Neural progenitor cell (in vitro differentiated cells): ENCODE measurements at regions not wholly inside any gene's neighbourhood (a gene's known extent, or its start where the extent isn't known, plus 50 kb on each side); places are given as distances from the start of the nearest gene placed in this dataset.

Experiments used
- DNase-seq: peaks from one replicate; pipeline ENCODE4 v3.0.0-alpha.2; 2016; ENCODE audit warnings: low spot score
- H2AFZ ChIP-seq: fragments of 200-600 bp; sonication (generic); replicated peaks from 2 replicates; pipeline ENCODE4 v1.6.1; 2016; ENCODE audit warnings: antibody characterized with exemption
- H3F3A ChIP-seq: fragments of 200-600 bp; sonication (generic); 2 replicates; pipeline ENCODE4 v1.6.1; 2016; ENCODE audit warnings: antibody characterized with exemption, low read depth
- H3K27ac ChIP-seq: fragments of 200-600 bp; sonication (generic); 2 replicates; pipeline ENCODE4 v1.5.1; 2016; ENCODE audit warnings: mild to moderate bottlenecking
- H3K27me3 ChIP-seq: fragments of 200-600 bp; sonication (generic); 2 replicates; pipeline ENCODE4 v1.6.1; 2016; ENCODE audit warnings: mild to moderate bottlenecking, moderate library complexity
- H3K36me3 ChIP-seq: fragments of 200-600 bp; sonication (generic); 2 replicates; pipeline ENCODE4 v1.5.1; 2016
- H3K4me1 ChIP-seq: fragments of 200-600 bp; sonication (generic); 2 replicates; pipeline ENCODE4 v1.6.1; 2016; ENCODE audit warnings: mixed run types
- H3K4me2 ChIP-seq: fragments of 200-600 bp; sonication (generic); 2 replicates; pipeline ENCODE4 v1.6.1; 2016
- H3K4me3 ChIP-seq: fragments of 200-600 bp; sonication (generic); 2 replicates; pipeline ENCODE4 v1.5.1; 2016
- H3K79me2 ChIP-seq: fragments of 200-600 bp; sonication (generic); 2 replicates; pipeline ENCODE4 v1.6.1; 2016; ENCODE audit warnings: low read depth
- H3K9ac ChIP-seq: fragments of 200-600 bp; sonication (generic); 2 replicates; pipeline ENCODE4 v1.6.1; 2016
- H3K9me3 ChIP-seq: fragments of 200-600 bp; sonication (generic); 2 replicates; pipeline ENCODE4 v1.5.1; 2016; ENCODE audit warnings: low read depth
- H4K20me1 ChIP-seq: fragments of 200-600 bp; sonication (generic); 2 replicates; pipeline ENCODE4 v1.6.1; 2016; ENCODE audit warnings: low read depth
- H3K27ac Mint-ChIP-seq: 3 replicates; pipeline ENCODE4 v1.8.0; 2021; ENCODE audit warnings: mixed read lengths
- H3K27me3 Mint-ChIP-seq: 2 replicates; pipeline ENCODE4 v1.8.0; 2022; ENCODE audit warnings: low read depth, mild to moderate bottlenecking, inconsistent platforms, moderate library complexity, mixed read lengths; ENCODE audit not compliant: insufficient read depth
- H3K36me3 Mint-ChIP-seq: 3 replicates; pipeline ENCODE4 v1.8.0; 2021; ENCODE audit warnings: mixed read lengths
- H3K4me1 Mint-ChIP-seq: 3 replicates; pipeline ENCODE4 v1.8.0; 2021; ENCODE audit warnings: mixed read lengths
- H3K4me3 Mint-ChIP-seq: 3 replicates; pipeline ENCODE4 v1.8.0; 2021; ENCODE audit warnings: mild to moderate bottlenecking, moderate library complexity, mixed read lengths
- H3K9me3 Mint-ChIP-seq: 3 replicates; pipeline ENCODE4 v1.8.0; 2020; ENCODE audit warnings: mixed read lengths
- CTCF ChIP-seq: fragments of 200-600 bp; sonication (generic); IDR thresholded peaks from 2 replicates; pipeline ENCODE4 v1.5.1; 2017; ENCODE audit warnings: antibody characterized with exemption, mild to moderate bottlenecking
- EZH2 ChIP-seq: fragments of 200-600 bp; sonication (generic); IDR thresholded peaks from 2 replicates; pipeline ENCODE4 v1.6.1; 2017; ENCODE audit warnings: antibody characterized with exemption, mild to moderate bottlenecking, moderate library complexity
- EZH2phosphoT487 ChIP-seq: fragments of 200-600 bp; sonication (generic); IDR thresholded peaks from 2 replicates; pipeline ENCODE4 v1.6.1; 2017; ENCODE audit warnings: antibody characterized with exemption

- Mint-ChIP-seq H3K4me1 (peaks cover 24% of the 10 kb centered on the region), H3K27ac (no peak overlapping the region), H3K36me3 (no peaks in the 10 kb centered on the region), H3K4me3 (no peak overlapping the region), H3K27me3 (no peaks in the 10 kb centered on the region), H3K9me3 (no peaks in the 10 kb centered on the region)
- no peak overlapping the region for H3K4me3 ChIP-seq
- H4K20me1 ChIP-seq, result no peaks in the 10 kb centered on the region
- no peak overlapping the region for H2AFZ ChIP-seq
- H3K27ac ChIP-seq, result no peak overlapping the region
- H3K4me2 ChIP-seq, result no peak overlapping the region
- H3K9me3 ChIP-seq, result no peaks in the 10 kb centered on the region
- peaks cover 13% of the 10 kb centered on the region for H3F3A ChIP-seq
- H3K4me1 ChIP-seq, result peaks cover 26% of the 10 kb centered on the region
- no peak for TF ChIP-seq EZH2
- no peak for TF ChIP-seq CTCF
- TF ChIP-seq EZH2phosphoT487, result no peak
- peak; percentile 44 for DNase-seq
- H3K36me3 ChIP-seq, result no peaks in the 10 kb centered on the region
- H3K79me2 ChIP-seq, result no peaks in the 10 kb centered on the region
- no peaks in the 10 kb centered on the region for H3K27me3 ChIP-seq
- H3K9ac ChIP-seq, result no peak overlapping the region
These were observed 103.7 kb upstream of the PDE3A start for GRCh38 chr12:20264608-20265114.

DNA sequence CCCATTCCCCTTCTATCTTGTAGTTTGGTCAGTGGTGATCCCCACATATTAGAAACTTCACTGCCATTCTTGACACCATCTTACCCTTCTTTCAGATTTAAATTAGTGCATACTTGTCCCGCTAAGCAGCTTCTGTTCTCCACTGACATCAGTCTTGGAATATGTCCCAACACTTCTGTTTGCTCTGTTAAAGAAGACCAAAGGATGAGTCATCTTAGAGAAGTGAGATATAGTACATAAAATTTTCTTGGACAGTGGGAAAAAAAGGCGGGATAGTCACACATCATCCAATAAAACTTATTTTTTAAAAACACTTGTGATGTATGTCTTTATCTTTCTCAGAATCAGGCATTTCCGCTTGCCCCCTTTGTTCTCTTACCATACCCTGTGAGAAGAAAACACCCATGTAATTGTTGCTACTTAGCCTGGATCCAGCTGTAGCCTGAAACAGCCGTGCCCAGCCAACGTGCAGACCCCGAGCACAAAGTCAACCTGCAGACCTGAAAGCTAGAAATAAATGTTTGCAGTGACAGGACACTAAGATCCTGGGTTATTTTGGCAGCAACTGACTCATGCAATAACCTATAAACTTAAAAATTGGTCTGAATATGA is 100.1 kb upstream of the PDE3A start:
- Histone ChIP-seq H3K27me3 (no peaks in the 10 kb centered on the region), H2AFZ (no peak overlapping the region), H3K36me3 (no peaks in the 10 kb centered on the region), H3K79me2 (no peaks in the 10 kb centered on the region), H3F3A (peaks cover 13% of the 10 kb centered on the region), H3K9me3 (no peaks in the 10 kb centered on the region), H3K4me1 (peaks cover 12% of the 10 kb centered on the region), H3K4me3 (no peak overlapping the region), H4K20me1 (no peaks in the 10 kb centered on the region), H3K27ac (no peak overlapping the region), H3K9ac (no peak overlapping the region), H3K4me2 (no peak overlapping the region)
- Mint-ChIP-seq H3K4me1 (peaks cover 16% of the 10 kb centered on the region), H3K27ac (no peak overlapping the region), H3K27me3 (no peaks in the 10 kb centered on the region), H3K36me3 (no peaks in the 10 kb centered on the region), H3K4me3 (no peak overlapping the region), H3K9me3 (no peaks in the 10 kb centered on the region)
- DNase-seq, result no peak
- TF ChIP-seq EZH2 (no peak), CTCF (no peak), EZH2phosphoT487 (no peak)

GRCh38 chr12:20268771-20269170 is 99.6 kb upstream of the PDE3A start:
- H3K36me3 ChIP-seq, result no peaks in the 10 kb centered on the region
- Mint-ChIP-seq H3K36me3 (no peaks in the 10 kb centered on the region), H3K9me3 (no peaks in the 10 kb centered on the region), H3K4me3 (no peak overlapping the region), H3K27me3 (no peaks in the 10 kb centered on the region), H3K27ac (no peak overlapping the region), H3K4me1 (peaks cover 13% of the 10 kb centered on the region)
- H3K27ac ChIP-seq, result no peak overlapping the region
- no peak overlapping the region for H3K4me2 ChIP-seq
- H3K27me3 ChIP-seq, result no peaks in the 10 kb centered on the region
- no peaks in the 10 kb centered on the region for H3K79me2 ChIP-seq
- no peaks in the 10 kb centered on the region for H4K20me1 ChIP-seq
- no peak overlapping the region for H3K4me3 ChIP-seq
- no peak for DNase-seq
- peaks cover 13% of the 10 kb centered on the region for H3F3A ChIP-seq
- H2AFZ ChIP-seq, result no peak overlapping the region
- peaks cover 7% of the 10 kb centered on the region for H3K4me1 ChIP-seq
- no peaks in the 10 kb centered on the region for H3K9me3 ChIP-seq
- no peak overlapping the region for H3K9ac ChIP-seq
- TF ChIP-seq EZH2phosphoT487, result no peak
- no peak for TF ChIP-seq EZH2
- no peak for TF ChIP-seq CTCF
